HG02588 (cell line): ENCODE measurements at regions not wholly inside any gene's neighbourhood (a gene's known extent, or its start where the extent isn't known, plus 50 kb on each side); places are given as distances from the start of the nearest gene placed in this dataset.
"Not testable (repeated sequence)": the region's sequence is repeated elsewhere in the genome, so short reads cannot be mapped to it uniquely, and the experiment has no call there.

Experiments used
- ATAC-seq: cut with Tn5 transposase; IDR thresholded peaks from one replicate; pipeline ENCODE4 v1.9.1; 2021; ENCODE audit warnings: mild to moderate bottlenecking, moderate library complexity; ENCODE audit not compliant: unreplicated experiment

DNA sequence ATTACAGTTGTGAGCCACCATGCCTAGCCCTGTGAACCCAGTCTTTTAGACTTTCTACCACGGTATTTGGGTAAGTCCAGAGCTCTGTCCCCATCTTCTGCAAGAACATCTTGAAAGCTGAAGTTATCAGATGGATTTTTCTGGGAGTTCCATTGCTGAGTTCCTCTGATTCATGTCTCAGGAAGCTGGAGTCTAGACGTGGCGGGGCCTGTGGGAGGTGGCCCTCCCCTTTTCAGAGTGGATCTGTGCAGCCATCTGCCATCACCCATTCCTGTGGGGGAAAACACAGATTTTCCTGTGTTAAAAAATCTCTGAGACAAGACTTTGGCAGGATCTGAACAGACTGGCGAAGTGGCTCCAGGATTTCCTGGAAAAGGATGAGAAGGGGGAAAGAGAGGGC lies 234.3 kb downstream of the NPIPA7 start:
- not testable (repeated sequence) for ATAC-seq

- not testable (repeated sequence) for ATAC-seq
Observed at GRCh38 chr16:16614484-16614883, 235.5 kb downstream of the NPIPA7 start.

- not testable (repeated sequence) for ATAC-seq
Observed at GRCh38 chr16:16618963-16619465, 240.1 kb downstream of the NPIPA7 start.

GRCh38 chr16:16624367-16624766 lies 245.4 kb downstream of the NPIPA7 start:
- not testable (repeated sequence) for ATAC-seq

DNA sequence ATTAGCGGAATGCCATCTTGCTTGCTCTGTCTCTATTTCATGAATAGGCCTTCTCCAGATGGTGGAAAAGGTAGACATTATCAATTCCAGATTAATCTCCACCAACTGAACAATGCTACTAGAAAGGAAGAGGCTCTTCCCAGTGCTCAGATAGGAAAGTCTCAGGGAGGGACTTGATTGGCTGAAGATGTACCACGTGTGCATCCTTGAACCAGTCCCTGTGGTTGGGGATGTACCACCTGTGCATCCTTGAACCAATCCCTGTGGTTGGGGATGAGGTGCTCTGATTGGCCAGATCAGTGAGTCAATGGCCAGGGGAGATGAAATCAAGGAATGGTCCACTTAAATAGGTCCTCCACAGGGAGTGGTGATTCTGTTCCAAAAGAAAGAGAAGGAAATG lies 246.2 kb downstream of the NPIPA7 start:
- not testable (repeated sequence) for ATAC-seq

DNA sequence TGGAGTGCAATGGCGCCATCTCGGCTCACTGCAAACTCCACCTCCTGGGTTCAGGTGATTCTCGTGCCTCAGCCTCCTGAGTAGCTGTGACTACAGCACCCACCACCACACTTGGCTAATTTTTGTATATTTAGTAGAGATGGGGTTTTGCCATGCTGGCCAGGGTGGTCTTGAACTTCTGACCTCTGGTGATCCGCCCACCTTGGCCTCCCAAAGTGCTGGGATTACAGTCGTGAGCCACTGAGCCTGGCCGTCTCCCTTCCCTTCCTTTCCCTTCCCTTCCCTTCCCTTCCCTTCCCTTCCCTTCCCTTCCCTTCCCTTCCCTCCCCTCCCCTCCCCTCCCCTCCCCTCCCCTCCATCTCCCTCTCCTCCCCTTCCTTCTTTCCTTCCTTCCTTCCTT lies 248.9 kb downstream of the NPIPA7 start:
- ATAC-seq: not testable (repeated sequence)

DNA sequence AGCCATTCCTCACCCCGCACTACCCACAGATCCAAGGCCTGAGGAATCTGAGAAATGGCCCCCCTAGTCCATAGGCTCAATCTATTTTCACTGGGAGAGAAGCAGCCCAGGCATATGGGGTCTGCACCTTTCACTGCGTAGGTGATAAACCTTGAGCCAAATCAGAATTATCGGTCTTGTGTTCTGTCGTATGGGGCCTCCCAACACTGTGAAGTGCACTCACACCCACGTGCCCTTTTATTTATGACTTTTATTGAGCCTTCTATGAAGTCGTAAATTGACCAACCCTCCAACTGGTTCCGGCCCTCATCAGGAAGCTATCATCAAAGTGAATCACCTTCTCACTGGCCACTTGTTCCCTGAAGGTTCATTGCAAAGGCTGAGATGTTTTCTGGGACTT lies 259.3 kb downstream of the NPIPA7 start:
- ATAC-seq: not testable (repeated sequence)

GRCh38 chr16:16638714-16639113 lies 259.8 kb downstream of the NPIPA7 start:
- not testable (repeated sequence) for ATAC-seq

DNA sequence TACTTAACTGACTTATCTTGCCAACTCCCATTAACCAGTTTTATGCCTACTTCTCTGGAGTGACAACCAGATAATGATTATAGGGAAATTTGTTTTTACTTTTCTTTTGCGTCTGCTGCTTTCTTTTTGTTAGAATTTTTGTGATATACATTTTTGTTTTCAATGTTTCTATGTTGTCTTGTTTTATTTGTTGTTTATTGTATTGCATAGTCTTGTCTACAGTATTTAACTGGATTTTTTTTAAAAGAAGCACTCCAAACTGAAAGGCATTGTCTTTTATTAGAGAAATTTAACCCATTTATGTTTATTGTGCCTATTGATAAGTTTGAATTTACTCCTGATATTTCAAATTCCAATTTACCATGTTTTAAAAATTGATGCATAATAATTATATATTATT lies 264.9 kb downstream of the NPIPA7 start:
- not testable (repeated sequence) for ATAC-seq

DNA sequence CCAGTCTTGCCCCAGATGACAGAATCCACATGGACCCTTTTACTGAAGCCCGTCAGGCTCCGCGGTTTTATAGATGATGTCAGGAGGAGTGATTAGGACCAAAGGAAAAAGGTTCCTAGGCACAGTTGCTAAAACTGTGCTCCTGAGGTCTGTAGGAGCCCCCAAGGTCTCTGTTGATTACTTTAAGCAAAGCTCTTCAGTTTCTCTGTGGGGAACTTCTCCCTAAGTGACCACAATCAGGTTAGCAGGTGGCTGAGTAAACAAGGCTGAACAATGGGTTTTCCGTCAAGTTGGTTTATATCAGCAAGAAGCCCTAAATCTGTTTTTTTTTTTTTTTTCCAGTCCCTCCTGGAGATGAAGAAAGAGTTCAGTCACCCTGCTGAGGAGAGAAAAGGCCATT lies 269.1 kb downstream of the NPIPA7 start:
- ATAC-seq: not testable (repeated sequence)

GRCh38 chr16:16672180-16672812 lies 293.4 kb downstream of the NPIPA7 start:
- not testable (repeated sequence) for ATAC-seq

DNA sequence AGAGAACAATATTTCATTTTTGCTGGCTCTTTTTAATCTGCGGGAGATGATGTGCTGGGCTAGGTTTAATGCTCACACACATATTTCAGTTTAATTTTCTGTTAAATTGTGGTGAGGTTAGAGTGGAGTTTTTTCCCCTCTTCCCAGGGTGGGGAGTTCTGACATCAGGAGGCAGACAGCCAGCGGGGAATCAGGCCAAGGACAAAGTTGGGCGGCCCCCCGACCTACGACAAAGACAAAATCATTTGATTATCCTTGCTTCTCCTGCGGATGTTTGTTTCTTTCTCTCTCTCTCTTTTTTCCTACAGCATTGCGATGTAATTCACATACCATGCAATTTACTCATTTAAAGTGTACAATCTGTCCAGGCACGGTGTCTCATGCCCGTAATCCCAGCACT lies 295.9 kb downstream of the NPIPA7 start:
- ATAC-seq: not testable (repeated sequence)

- ATAC-seq: not testable (repeated sequence)
Observed at GRCh38 chr16:16721849-16722248, 342.9 kb downstream of the NPIPA7 start.

GRCh38 chr16:16722666-16723065 lies 343.7 kb downstream of the NPIPA7 start:
- ATAC-seq: not testable (repeated sequence)

GRCh38 chr16:16723819-16724519 lies 345.0 kb downstream of the NPIPA7 start:
- not testable (repeated sequence) for ATAC-seq

GRCh38 chr16:16727048-16727447 lies 348.1 kb downstream of the NPIPA7 start:
- ATAC-seq: not testable (repeated sequence)

DNA sequence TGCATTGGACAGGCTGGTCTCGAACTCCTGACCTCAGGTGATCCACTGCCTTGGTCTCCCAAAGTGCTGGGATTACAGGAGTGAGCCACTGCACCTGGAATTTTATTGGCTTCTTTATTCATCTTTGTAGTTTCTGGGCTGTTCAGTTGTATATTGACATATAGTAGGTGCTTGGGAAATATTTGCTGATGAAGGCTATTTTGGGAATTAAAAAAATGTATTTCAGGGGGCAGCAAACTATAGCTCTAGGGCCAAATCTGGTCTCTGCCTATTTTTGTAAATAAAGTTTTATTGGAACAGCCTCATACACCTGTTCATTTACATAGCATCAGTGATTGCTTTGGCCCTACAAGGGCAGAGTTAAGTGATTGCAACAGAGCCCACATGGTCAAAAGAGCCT lies 363.6 kb downstream of the NPIPA7 start:
- ATAC-seq: not testable (repeated sequence)

DNA sequence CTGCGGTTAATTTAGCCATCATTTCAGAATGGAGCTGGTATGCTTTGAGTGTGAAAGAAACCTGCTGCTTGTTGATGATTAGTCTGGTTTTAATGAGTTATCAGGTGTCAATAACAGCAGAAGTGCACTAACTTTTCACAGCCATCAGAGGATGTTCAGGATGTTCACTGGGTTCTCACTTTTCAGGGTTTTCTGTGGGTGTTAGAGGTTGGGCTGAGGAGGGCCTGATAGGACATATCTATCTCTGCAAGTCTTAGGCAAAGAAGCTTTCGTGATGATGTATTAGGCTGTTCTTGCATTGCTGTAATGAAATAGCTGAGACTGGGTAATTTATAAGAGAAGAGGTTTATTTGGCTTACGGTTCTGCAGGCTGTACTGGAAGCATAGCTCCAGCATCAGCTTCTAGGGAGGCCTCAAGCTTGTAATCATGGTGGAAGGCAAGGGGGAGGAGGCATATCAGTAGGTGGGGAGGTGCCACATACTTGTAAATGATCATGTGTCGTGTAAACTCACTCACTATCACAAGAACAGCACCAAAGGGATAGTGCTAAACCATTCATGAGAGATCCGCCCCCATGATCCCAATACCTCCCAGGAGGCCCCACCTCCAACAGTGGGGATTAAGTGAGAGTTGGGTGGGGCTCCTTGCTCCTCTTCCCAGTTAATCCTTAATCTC lies 376.2 kb downstream of the NPIPA7 start:
- ATAC-seq: not testable (repeated sequence)

DNA sequence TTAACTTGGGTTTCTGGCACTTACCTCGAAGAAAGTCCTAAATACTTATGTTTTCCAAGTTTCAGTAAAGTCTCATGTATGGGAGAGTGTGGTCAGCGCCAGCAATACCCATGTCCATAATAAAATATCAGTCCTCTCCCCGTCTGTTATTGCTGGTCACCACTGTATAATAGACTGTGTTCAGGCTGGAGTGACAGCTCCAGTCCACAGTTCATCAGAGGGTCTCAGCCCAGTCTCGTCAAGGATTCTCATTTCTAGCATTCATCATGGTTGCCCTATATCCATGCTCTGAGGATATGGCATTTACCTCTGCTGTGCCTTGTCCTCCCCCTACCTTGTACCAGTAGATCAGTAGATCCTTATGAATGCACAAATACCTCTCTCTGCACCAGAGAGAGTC lies 384.5 kb downstream of the NPIPA7 start:
- ATAC-seq: no peak

DNA sequence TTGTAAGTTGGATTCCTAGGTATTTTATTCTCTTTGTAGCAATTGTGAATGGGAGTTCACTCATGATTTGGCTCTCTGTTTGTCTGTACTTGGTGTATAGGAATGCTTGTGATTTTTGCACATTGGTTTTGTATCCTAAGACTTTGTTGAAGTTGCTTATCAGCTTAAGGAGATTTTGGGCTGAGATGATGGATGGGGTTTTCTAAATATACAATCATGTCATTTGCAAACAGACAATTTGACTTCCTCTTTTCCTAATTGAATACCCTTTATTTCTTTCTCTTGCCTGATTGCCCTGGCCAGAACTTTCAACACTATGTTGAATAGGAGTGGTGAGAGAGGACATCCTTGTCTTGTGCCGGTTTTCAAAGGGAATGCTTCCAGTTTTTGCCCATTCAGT lies 391.8 kb downstream of the NPIPA7 start:
- ATAC-seq: not testable (repeated sequence)

GRCh38 chr16:16774389-16774788 lies 395.4 kb downstream of the NPIPA7 start:
- no peak for ATAC-seq

- no peak for ATAC-seq
Observed at GRCh38 chr16:16778332-16778731, 399.4 kb downstream of the NPIPA7 start.
